HCT116 (cell line): ENCODE measurements at regions not wholly inside any gene's neighbourhood (a gene's known extent, or its start where the extent isn't known, plus 50 kb on each side); places are given as distances from the start of the nearest gene placed in this dataset.

Experiments used
- ATAC-seq: fragments of 200-7000 bp; cut with Tn5 transposase; 2 replicates; pipeline ENCODE4 v1.9.1; 2020; ENCODE audit warnings: mild to moderate bottlenecking, moderate library complexity
- BruUV-seq: library from RNA; stranded (reverse); fragments of 400-500 nt; replicated peaks from 2 replicates; lab custom pipeline; 2021; lab: Mats Ljungman, UMichigan
- CTCF ChIA-PET: fragments of 300-600 bp; sonication (Branson Sonifier 250); formaldehyde crosslinking; loops from one replicate; lab custom pipeline; 2021; ENCODE audit warnings: antibody characterized with exemption; lab: Charles Lee
- POLR2A ChIA-PET: fragments of 300-600, 350-600 bp; sonication (Branson Sonifier 250); formaldehyde crosslinking; loops from one replicate; lab custom pipeline; 2021; ENCODE audit warnings: antibody characterized with exemption; lab: Charles Lee
- RAD21 ChIA-PET, 2 experiments: fragments of 300-600 bp; sonication (Branson Sonifier 250); formaldehyde crosslinking; loops; one replicate each; lab custom pipeline; 2023; ENCODE audit warnings: low total read pairs in 2 of 2; ENCODE audit not compliant: uncharacterized antibody in 2 of 2, unreplicated experiment in 2 of 2, low non-redundant PET in 1 of 2; lab: Charles Lee
- DNase-seq: peaks from one replicate; pipeline ENCODE4 v3.0.0-alpha.2; 2010; ENCODE audit warnings: low read depth, low spot score
- H2AFZ ChIP-seq: fragments of 200-600 bp; shearing (Covaris generic), sonication (generic); 2 replicates; pipeline ENCODE4 v1.6.1; 2017; ENCODE audit warnings: low read depth, mixed run types, mixed read lengths, antibody characterized with exemption, low read length; ENCODE audit not compliant: poor library complexity, severe bottlenecking
- H3K27ac ChIP-seq: 2 replicates; pipeline ENCODE4 v1.5.1; 2012; ENCODE audit warnings: low read depth, low read length
- H3K27me3 ChIP-seq: fragments of 200-600 bp; sonication (generic); 2 replicates; pipeline ENCODE4 v1.6.1; 2016; ENCODE audit warnings: mixed run types, low read length, mixed read lengths; ENCODE audit not compliant: insufficient read depth
- H3K36me3 ChIP-seq, 2 experiments: fragments of 200-500 bp in 1 of 2; fragments of 200-600 bp in 1 of 2; sonication (Bioruptor generic) in 1 of 2; sonication (generic) in 1 of 2; 2 replicates each; pipeline versions ENCODE4 v1.5.1 to v1.6.1; 2014 to 2016; ENCODE audit warnings: low read length in 2 of 2, inconsistent platforms in 1 of 2, mixed read lengths in 1 of 2, mixed run types in 1 of 2; ENCODE audit not compliant: insufficient read depth in 2 of 2, control insufficient read depth in 1 of 2
- H3K4me1 ChIP-seq, 2 experiments: fragments of 200-600 bp in 1 of 2; sonication (generic) in 1 of 2; 2 replicates each; pipeline versions ENCODE4 v1.5.1 to v1.6.1; 2012 to 2017; ENCODE audit warnings: low read length in 2 of 2, inconsistent platforms in 1 of 2, mild to moderate bottlenecking in 1 of 2, mixed read lengths in 1 of 2, mixed run types in 1 of 2, moderate library complexity in 1 of 2; ENCODE audit not compliant: insufficient read depth in 2 of 2, control insufficient read depth in 1 of 2
- H3K4me2 ChIP-seq: fragments of 200-600 bp; sonication (generic); 2 replicates; pipeline ENCODE4 v1.6.1; 2017; ENCODE audit warnings: mixed run types, low read length, mixed read lengths
- H3K4me3 ChIP-seq, 2 experiments: fragments of 200-600 bp in 1 of 2; sonication (generic) in 1 of 2; replicated peaks in 1 of 2; 2 replicates each; pipeline ENCODE4 v1.5.1; 2011 to 2016; ENCODE audit warnings: low read length in 2 of 2, control low read depth in 1 of 2, low read depth in 1 of 2, mild to moderate bottlenecking in 1 of 2, mixed read lengths in 1 of 2, mixed run types in 1 of 2
- H3K79me2 ChIP-seq: fragments of 200-600 bp; sonication (generic); 2 replicates; pipeline ENCODE4 v1.6.1; 2017; ENCODE audit warnings: mild to moderate bottlenecking, mixed run types, low read length, moderate library complexity, mixed read lengths; ENCODE audit not compliant: insufficient read depth
- H3K9ac ChIP-seq: fragments of 200-600 bp; sonication (generic); 2 replicates; pipeline ENCODE4 v1.6.1; 2016; ENCODE audit warnings: low read length, mixed read lengths
- H3K9me2 ChIP-seq: fragments of 200-600 bp; sonication (generic), shearing (Covaris generic); 2 replicates; pipeline ENCODE4 v1.6.1; 2017; ENCODE audit warnings: mixed run types, mild to moderate bottlenecking, moderate library complexity; ENCODE audit not compliant: insufficient read depth
- H3K9me3 ChIP-seq, 2 experiments: fragments of 200-500 bp in 1 of 2; fragments of 200-600 bp in 1 of 2; sonication (Bioruptor generic) in 1 of 2; sonication (generic) in 1 of 2; 2 replicates each; pipeline ENCODE4 v1.6.1; 2014 to 2017; ENCODE audit warnings: low read length in 2 of 2, mixed read lengths in 2 of 2, inconsistent platforms in 1 of 2, low read depth in 1 of 2, mild to moderate bottlenecking in 1 of 2, mixed run types in 1 of 2, moderate library complexity in 1 of 2; ENCODE audit not compliant: control insufficient read depth in 1 of 2, insufficient read depth in 1 of 2
- H4K20me1 ChIP-seq: fragments of 200-600 bp; sonication (generic), shearing (Covaris generic); 2 replicates; pipeline ENCODE4 v1.6.1; 2017; ENCODE audit warnings: mixed run types, mild to moderate bottlenecking, moderate library complexity; ENCODE audit not compliant: insufficient read depth
- ATF3 ChIP-seq: IDR thresholded peaks from 2 replicates; pipeline ENCODE4 v1.6.1; 2012
- CBX3 ChIP-seq: IDR thresholded peaks from 2 replicates; pipeline ENCODE4 v1.6.1; 2012; ENCODE audit warnings: low read depth
- CEBPB ChIP-seq: IDR thresholded peaks from 2 replicates; pipeline ENCODE4 v1.6.1; 2012; ENCODE audit warnings: low read depth
- CTCF ChIP-seq, 3 experiments: fragments of 200-600 bp in 1 of 3; sonication (generic) in 1 of 3; IDR thresholded peaks in 2 of 3; conservative IDR thresholded peaks in 1 of 3; 2 replicates each; pipeline ENCODE4 v1.5.1; 2012 to 2017; ENCODE audit warnings: low read depth in 2 of 3, low read length in 2 of 3, antibody characterized with exemption in 1 of 3, borderline replicate concordance in 1 of 3, control low read depth in 1 of 3, mild to moderate bottlenecking in 1 of 3, mixed read lengths in 1 of 3, mixed run types in 1 of 3, moderate library complexity in 1 of 3; ENCODE audit not compliant: insufficient read depth in 1 of 3
- EZH2phosphoT487 ChIP-seq: fragments of 200-600 bp; IDR thresholded peaks from 2 replicates; pipeline ENCODE4 v1.6.1; 2018; ENCODE audit warnings: antibody characterized with exemption, borderline replicate concordance
- JUND ChIP-seq: IDR thresholded peaks from 2 replicates; pipeline ENCODE4 v1.6.1; 2012
- POLR2AphosphoS5 ChIP-seq: IDR thresholded peaks from 2 replicates; pipeline ENCODE4 v1.6.1; 2011; ENCODE audit warnings: mild to moderate bottlenecking, low read depth, low read length, moderate library complexity
- REST ChIP-seq: IDR thresholded peaks from 2 replicates; pipeline ENCODE4 v1.6.1; 2012; ENCODE audit warnings: low read depth
- SIN3A ChIP-seq: IDR thresholded peaks from 2 replicates; pipeline ENCODE4 v1.6.1; 2012; ENCODE audit warnings: low read depth
- SRF ChIP-seq: IDR thresholded peaks from 2 replicates; pipeline ENCODE4 v1.6.1; 2012; ENCODE audit warnings: low read depth
- YY1 ChIP-seq: IDR thresholded peaks from 2 replicates; pipeline ENCODE4 v1.6.1; 2011; ENCODE audit warnings: low read length, low read depth, moderate library complexity, mild to moderate bottlenecking; ENCODE audit not compliant: insufficient replicate concordance; ENCODE audit errors: extremely low read depth
- ZNF274 ChIP-seq: fragments of 200-500 bp; sonication (Bioruptor generic); IDR thresholded peaks from 2 replicates; pipeline ENCODE4 v1.6.1; 2014; ENCODE audit warnings: mild to moderate bottlenecking, low read depth, low read length, inconsistent platforms
- intact Hi-C: fragments of 100-400 bp; cut with micrococcal nuclease; formaldehyde crosslinking; loops from 2 replicates; pipeline ENCODE4 v1.10.0; 2022

- TF ChIP-seq POLR2AphosphoS5: no peak
- no peak for TF ChIP-seq CEBPB
- TF ChIP-seq REST: no peak
- no peak for TF ChIP-seq ZNF274
- TF ChIP-seq JUND: no peak
- TF ChIP-seq CBX3: no peak
- TF ChIP-seq SRF: no peak
Observed at GRCh38 chr3:117255736-117256135, 546.2 kb downstream of the TUSC7 start (continued).

- Histone ChIP-seq H3K9me2 (no peaks in the 10 kb centered on the region), H3K4me2 (no peak overlapping the region), H3K4me3 (no peak overlapping the region), H3K27ac (no peak overlapping the region), H3K9ac (no peak overlapping the region), H3K4me1 (no peaks in the 10 kb centered on the region), H3K9me3 (no peaks in the 10 kb centered on the region), H3K36me3 (no peaks in the 10 kb centered on the region), H4K20me1 (no peaks in the 10 kb centered on the region), H3K79me2 (no peaks in the 10 kb centered on the region), H2AFZ (no peak overlapping the region), H3K27me3 (no peaks in the 10 kb centered on the region)
- intact Hi-C loops: no loop called here
- no peak for DNase-seq
- ChIA-PET CTCF (no interaction called here), POLR2A (no interaction called here), RAD21 (no interaction called here)
- no TSS peak for BruUV-seq
- no peak for TF ChIP-seq SIN3A
- TF ChIP-seq EZH2phosphoT487: no peak
- TF ChIP-seq ATF3: no peak
- TF ChIP-seq YY1: no peak
- TF ChIP-seq CTCF (IDR thresholded peaks at IDR 0.05 in 2 of 3, conservative IDR thresholded peaks at IDR 0.05 in 1 of 3; ENCODE audit: borderline replicate concordance in 1 of 3, insufficient read depth in 1 of 3, low read depth in 2 of 3, low read length in 2 of 3): no peak
- ATAC-seq: no peak
Observed at GRCh38 chr3:117261983-117262421, 552.4 kb downstream of the TUSC7 start.
